GM18907 (cell line): ENCODE measurements at regions not wholly inside any gene's neighbourhood (a gene's known extent, or its start where the extent isn't known, plus 50 kb on each side); places are given as distances from the start of the nearest gene placed in this dataset.

ENCODE experiments used
- ATAC-seq: cut with Tn5 transposase; IDR thresholded peaks from one replicate; pipeline ENCODE4 v1.9.1; 2021; ENCODE audit warnings: mild to moderate bottlenecking, moderate library complexity; ENCODE audit not compliant: unreplicated experiment

DNA sequence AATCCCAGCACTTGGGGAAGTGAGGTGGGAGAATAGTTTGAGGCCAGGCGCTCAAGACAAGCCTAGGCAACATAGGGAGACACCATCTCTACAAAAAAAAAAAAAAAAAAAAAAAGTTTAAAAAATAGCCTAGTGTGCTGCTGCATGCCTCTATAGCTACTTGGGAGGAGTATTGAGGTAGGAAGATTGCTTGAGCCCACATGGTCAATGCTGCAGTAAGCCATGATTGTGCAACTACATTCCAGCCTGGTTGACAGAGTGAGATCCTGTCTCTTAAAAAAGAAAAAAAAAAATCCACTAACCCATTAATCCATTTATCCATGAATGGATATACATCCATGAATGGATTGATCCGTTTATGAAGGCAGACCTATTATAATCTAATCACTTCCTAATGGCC, 1064.6 kb upstream of the EYS start:
- ATAC-seq = no peak

DNA sequence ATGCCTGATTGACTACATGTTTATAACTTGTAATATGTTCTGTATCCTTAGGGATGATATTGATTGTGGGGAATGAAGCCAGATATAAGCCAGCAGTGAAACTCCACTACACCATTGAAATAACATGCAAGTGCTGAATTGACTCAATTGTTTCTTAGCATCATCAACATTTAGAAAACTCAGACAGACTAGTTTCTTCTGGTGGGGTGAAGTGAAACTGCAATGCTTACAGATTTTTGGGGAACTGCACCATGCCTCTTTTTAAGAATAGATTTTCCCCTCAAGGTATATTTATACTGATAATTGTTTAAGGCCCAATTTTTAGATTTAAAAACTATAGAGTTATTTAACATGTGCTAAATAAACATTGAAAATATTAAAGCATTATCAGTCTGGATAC, 1044.6 kb upstream of the EYS start:
- ATAC-seq = no peak

DNA sequence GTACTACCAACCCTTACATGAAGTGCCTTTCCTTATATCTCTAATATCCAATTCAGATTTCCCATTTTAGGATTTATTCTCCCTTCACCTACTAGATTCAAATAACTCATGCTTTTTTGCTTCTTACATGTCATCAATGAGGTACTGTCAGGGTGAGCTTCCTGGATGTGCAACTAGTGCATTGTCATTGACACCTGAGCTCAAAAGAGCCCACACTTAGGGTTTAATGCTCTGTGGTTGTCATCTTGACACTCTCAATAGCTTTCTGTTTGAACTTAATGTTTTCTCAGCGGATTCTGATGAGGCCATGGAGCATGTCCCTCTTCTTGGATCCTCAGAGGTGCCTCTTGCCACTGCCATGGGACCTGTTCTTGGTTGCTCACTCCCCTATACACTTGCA, 1033.3 kb upstream of the EYS start:
- ATAC-seq = no peak

DNA sequence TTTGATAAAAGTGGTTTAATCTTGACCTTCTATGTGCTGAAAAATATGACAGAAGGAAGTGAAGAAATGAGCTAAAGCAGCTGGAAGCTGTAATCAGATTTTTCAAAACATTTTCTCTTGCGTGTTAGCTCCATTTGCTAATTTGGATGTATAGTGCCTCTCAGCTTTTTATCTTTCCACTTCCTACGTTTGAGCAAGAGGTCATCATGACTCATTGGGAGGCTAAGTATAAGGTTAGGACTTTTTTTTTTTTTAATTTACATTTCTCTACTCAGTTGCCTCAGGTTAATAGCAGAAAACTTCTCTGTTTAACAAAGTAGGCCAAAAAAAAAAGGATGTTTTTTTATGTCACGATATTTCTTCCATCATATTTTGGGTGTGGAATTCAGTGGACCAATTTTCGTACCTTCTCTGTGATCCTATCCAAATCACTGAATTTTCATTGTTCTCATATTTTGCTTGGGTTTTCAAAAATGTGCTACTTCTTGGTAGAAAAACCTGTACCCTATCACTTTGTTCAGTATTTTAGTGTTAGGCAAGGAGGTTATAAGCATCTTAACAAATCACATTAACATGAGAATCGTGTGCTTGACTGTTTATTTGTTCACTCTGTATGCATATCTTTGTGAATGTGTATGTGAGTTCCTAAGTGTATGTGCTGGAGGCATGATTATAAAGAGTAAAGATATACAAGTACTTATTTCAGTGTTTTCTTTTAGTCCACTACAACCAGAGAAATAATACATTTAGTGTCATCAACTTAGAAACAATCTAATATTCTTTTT, 1028.3 kb upstream of the EYS start:
- no peak for ATAC-seq

DNA sequence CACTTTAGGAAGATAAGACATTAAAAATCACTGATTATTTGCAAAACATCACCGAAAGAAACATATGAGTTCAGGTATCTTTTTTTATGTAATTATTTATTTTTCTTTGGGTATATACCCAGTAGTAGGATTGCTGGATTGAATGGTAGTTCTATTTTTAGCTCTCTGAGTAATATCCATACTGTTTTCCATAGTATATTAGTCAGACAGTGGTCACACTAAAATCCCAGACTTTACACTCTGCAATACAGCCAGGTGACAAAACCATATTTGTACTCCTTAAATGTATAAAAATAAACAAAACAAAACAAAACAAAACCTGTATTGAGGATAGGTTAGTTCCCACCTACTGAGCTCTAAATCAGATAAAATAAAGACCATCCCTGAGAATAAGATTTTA, 1024.3 kb upstream of the EYS start:
- ATAC-seq = no peak

DNA sequence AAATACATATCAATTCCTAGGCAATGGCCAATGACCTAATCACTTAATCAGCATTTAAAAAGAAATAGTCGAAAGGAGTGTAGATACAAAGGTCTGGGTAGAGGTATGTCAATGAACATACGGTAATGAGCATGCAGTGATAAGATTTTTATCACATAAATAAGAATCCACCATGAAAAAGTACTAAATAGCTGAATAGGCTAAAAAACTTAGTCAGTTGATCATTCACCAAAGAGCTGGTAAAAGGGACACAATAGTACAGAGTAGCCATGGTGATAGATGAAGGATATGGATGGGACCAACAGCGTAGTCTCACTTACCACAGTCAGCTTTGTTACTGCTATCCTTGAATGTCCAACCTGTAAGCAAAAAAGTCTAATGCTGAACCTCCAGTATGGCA, 1018.6 kb upstream of the EYS start:
- no peak for ATAC-seq

DNA sequence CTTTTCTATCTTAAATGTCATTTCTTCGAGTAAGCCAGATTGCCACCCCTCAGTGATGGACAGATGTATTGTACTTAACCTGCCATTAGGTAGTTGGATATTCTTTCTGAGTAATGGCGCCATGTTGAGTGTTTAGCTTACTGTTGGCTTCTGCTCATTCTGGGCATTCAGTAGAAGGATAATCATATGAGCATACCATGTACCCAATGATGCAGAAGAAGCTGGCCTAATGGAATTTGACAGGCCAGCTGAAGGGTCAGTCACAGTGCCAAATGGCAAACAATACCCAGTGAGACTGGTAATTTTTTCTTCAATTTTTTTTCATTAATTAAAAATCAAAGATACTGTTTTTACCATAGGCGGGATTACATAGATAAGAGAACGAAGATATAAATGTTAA, 1010.8 kb upstream of the EYS start:
- ATAC-seq = no peak

DNA sequence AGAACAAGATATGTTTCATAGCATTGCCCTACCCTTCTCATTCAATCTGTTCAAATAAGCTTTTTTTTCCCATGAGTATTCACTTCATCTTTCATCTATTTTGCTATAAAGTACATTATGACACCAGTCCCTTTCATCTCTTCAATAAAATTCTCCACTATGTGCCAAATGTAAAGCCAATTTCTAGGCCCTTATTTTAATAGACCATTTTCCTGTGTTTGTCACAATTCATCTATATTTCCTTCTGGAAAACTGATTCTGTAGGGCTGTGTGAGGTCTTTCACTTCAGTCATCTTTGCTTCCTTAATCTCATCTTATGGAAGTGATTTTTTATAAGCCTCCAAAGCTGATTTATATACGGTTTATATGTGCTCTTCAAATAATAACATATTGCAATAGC, 992.4 kb upstream of the EYS start:
- no peak for ATAC-seq

DNA sequence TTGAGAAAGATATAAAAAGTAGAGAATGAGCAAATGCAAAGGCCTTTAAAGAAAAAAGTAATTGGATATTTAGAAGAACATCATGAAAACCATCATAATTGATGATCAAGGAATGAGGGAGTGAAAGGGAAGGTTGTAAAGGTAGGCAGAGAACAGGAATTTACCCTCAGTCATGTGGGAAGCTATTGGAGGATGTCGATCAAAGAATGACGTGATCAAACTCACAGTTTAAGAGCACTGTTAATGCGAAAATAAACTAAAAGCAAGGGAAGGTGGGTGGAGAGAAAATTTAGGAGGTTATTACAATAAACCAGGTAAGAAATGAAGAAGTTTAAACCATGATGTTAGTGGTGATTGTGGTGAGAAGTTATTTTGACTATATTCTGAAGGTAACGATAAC, 982.6 kb upstream of the EYS start:
- ATAC-seq = no peak

DNA sequence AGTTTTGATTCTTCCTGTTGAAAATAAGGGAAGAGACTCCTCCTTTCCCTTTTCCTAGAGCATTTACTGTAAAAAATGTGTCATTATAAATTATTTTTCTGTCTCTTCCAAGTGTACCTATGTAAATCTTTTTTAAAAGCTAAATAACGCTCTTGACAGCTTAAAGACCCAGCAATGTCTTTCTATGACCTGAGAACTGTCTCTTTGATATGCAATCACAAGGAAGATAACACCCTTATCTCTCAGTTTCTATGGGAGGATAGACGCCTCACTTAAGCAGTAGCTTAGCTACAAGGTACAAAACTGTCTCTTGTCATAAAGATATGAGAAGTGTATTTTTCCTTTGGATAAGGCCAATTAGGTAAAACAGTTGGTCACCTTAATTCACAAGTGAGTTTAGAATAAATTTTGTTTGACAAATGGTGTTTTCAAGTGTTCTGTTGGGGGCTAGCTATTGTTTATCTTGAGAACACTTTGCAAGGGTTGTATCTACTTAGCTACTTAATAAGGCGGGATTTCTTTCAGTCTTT, 980.6 kb upstream of the EYS start:
- ATAC-seq = no peak

DNA sequence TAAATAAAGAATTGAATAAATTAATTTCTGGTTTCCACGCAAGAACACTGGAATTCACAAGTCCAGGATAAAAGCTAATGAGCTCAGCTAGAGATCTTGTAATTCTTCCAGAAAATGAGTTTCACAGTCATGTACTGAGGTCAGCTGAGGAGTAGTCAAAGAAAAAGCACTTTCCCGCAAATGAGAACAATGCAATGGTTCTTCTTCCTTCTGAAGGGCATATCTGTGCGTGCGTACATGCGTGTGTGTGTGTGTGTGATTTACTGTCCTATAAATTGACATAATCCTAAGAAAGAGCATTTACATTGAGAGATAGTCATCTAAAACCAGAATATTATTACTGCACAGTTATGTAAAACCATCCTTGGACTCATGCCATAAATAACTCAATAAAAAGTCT, 968.9 kb upstream of the EYS start:
- no peak for ATAC-seq

DNA sequence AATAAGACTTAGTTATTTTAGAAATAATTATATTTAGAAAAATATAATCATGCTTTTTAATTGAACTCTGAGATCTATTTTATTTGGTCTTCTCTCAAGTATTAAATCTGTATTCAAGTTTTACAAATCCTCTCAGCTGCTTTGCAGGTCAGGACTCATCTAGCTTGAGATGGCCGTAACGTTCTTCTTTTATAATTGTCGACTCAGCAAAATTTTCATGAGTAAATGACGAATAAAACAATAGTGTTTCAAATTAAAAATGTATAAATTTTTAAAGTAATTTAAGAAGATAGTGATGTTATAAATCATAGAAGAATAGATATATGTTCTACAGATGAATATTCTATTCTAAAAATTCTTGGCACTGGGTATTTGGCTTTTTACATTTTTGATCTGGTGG, 957.1 kb upstream of the EYS start:
- ATAC-seq = no peak

DNA sequence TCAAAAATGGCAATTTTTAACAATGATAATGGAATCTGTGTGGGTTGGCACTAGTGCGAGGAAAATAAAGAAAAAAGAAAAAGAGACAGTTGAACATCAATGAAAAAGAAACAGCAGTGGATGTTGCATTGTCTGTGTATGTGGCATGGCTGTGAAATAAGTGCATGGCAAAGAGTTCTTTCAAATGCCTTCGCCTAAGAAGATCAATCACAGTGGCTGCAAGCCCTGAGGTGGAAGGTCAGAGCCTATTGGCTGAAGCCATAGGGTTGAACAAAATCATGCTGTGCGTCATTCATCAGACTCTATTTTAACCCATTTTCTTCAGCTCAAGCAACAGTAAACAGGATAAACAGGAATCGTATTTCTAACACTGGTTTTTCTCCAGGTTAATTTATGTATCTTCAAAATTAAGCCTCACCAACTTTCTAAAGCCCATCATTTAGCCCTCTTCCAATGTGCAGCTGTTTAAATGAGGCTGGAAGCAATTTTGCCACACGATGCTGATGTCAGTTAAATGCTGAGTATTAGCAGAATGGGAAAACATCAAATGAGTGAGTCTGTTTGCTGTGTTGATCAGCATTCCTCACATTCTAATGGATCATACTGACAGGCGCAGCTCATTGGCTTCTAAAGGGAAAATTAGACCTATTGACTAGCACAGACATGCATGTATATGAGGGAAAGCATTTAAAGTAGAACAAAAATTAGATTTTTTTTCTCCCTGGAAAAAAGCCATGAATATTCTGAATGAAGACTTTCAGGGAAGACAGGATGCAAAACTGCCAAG, 955.9 kb upstream of the EYS start:
- ATAC-seq = no peak

DNA sequence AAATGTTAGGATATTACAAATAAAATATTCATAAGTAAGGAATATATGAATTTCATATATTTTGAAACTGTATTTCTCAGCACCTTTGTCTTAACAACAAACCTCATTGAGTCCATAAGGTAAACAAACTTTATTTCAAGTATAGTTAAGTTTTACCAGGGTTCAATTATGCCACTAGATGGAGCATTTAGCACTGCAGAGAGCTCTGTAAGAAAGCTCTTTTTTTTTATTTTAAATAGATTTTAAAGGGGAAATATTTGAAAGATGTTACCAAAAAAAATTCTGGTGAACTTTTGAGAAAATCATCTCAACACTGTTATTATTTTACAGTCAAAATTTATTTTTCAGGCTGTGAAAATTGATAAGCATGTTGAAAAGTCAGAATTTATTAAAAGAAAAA, 955.2 kb upstream of the EYS start:
- no peak for ATAC-seq

DNA sequence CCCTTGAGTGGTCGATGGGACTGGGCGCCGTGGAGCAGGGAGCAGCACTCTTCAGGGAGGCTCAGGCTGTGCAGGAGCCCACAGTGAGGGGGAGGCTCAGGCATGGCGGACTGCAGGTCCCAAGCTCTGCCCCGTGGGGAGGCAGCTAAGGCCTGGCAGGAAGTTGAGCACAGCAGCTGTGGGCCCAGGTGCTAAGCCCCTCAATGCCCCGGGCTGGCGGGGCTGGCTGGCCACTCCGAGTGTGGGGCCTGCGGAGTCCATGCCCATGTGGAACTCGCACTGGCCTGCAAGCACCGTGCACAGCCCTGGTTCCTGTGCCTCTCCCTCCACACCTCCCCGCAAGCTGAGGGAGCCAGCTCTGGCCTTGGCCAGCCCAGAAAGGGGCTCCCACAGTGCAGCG, 948.4 kb upstream of the EYS start:
- no peak for ATAC-seq

DNA sequence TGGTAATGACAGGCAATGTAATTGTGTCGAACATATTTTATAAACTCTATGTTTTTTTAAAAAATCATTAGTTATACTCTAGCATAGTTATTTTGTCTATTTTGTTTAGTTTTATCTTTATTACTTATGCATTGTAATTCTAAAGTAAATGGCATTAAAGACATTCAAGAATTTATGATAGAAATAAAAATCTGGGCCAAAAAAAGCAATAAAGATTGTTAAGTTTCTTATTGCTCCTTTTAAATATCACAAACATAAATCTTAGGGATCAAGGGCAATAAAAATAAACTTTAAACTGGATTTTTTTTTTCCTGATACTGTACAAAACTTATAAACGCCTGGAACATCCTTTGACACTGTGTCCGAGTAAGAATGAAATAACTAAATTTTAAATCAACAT, 931.5 kb upstream of the EYS start:
- no peak for ATAC-seq

DNA sequence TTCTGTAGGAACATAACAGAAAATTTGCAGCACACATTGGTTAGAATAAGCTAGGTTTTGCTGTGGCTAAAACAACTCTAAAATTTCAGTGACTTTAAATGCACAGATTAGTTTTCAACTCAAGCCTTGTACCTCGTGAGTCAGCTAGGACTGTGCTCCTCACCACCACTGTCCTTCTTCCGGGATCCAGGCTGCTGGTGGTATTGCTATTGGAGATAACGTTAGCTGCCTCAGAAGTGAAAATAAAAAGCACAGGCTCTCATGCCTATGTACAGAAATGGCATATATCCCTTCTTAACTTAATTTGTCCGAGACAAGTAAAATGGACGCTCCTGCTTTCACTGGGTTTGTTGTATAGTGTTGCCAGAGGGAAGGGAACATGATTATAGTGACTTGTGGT, 931.1 kb upstream of the EYS start:
- no peak for ATAC-seq

DNA sequence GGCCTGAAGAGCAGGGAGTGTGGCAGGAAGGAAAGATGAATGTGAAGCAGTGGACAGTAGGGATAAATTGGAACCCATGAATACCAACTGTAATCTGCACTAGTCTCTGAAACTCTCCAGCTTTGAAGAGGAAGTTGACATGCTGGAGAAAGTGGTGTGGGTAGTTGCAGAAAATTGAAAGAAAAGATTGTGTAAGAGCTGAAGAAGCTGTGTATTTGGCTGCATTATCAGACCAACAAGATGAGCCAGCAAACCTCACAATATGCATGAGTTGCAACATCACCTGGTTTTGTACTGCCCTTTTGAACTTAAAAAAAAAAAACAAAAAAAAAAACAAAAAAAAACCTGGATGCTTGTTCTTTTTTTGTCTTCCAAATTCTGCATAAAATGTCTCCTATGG, 921.9 kb upstream of the EYS start:
- ATAC-seq = no peak

DNA sequence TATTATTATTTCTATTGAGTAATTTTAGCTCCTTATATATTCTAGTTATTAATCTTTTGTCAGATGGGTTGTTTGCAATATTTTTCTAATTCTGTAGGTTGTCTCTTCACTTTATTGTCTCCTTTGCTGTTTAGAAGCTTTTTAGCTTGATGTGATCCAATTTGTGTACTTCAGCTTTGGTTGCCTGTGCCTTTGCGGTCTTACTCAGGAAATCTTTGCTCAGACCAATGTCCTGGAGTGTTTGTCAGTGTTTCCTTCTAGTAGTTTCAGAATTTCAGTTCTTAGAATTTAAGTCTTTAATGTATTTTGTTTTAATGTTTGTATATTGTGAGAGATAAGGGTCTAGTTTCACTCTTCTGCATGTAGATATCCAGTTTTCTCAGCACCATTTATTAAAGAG, 916.0 kb upstream of the EYS start:
- no peak for ATAC-seq

DNA sequence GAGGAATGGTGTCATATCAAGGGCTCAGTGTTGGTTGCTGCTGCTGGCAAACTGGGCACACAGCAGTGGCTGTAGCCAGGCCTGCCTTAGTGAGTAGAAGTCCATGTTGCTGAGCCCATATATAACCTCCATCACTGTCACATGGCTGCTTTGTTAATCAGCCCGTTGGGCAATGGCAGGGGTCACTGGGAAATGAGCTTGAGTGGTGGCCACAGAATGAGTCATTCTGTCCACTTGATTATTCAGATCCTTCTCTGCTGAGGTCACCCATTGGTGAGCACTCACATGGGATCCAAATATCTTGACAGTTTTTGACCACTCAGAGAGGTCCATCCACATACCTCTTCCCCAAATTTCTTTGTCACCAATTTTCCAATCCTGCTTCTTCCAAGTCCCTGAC, 898.9 kb upstream of the EYS start:
- no peak for ATAC-seq

DNA sequence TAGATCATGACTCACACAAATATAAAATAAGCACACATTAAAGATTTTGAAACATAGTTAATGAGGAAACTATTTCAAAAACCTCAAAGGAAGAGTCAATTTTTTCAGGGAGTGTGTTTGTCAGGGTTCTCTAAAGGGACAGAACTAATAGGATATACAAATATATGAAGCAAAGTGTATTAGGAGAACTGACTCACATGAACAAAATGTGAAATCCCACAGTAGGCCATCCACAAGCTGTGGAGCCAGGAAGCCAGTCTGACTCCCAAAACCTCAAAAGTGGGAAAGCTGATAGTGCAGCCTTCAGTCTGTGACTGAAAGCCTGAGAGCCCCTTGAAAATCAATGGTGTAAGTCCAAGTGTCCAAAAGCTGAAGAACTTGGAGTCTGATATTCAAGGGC, 898.0 kb upstream of the EYS start:
- ATAC-seq = no peak

DNA sequence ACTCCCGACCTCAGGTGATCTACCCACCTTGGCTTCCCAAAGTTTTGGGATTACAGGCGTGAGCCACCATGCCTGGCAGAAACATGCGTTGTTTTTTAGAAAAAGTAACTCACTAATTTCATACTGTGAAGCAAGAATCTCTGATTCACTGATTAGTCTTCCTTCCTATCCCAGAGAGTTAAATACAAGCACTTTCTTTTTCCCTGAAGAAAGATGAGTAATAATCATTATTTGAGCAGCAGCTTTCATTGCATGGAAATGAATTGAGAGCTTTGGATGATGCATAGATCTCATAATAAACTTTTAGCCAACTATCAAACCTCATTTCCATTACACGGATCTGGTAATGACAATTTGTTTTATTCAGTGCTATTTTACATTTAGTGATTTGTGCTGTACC, 892.5 kb upstream of the EYS start:
- no peak for ATAC-seq
